Esophagus squamous epithelium (tissue), 5 donors: ENCODE measurements at regions not wholly inside any gene's neighbourhood (a gene's known extent, or its start where the extent isn't known, plus 50 kb on each side); places are given as distances from the start of the nearest gene placed in this dataset.

ENCODE experiments used
- DNase-seq: peaks from one replicate; lab custom pipeline; 2025; lab: John Stamatoyannopoulos, UW
- H3K27ac ChIP-seq, 4 donors: fragments of 200-600 bp; sonication (generic); one replicate each; pipeline ENCODE4 v1.5.1; 2016 to 2019; ENCODE audit warnings: mild to moderate bottlenecking in 1 of 4
- H3K27me3 ChIP-seq, 4 donors: fragments of 200-600 bp; sonication (generic); 1 replicate in 3 of 4; 2 replicates in 1 of 4; pipeline versions ENCODE4 v1.5.1 to v1.6.0; 2017 to 2021; ENCODE audit warnings: antibody characterized with exemption in 1 of 4
- H3K36me3 ChIP-seq, 3 donors: fragments of 200-600 bp; sonication (generic); one replicate each; pipeline ENCODE4 v1.5.1; 2016 to 2019
- H3K4me1 ChIP-seq, 3 donors: fragments of 200-600 bp; sonication (generic); one replicate each; pipeline ENCODE4 v1.5.1; 2017 to 2019
- H3K4me3 ChIP-seq, 4 donors: fragments of 200-600 bp; sonication (generic); 1 replicate in 3 of 4; 2 replicates in 1 of 4; pipeline ENCODE4 v1.5.1; 2016 to 2019; ENCODE audit warnings: mild to moderate bottlenecking in 2 of 4, moderate library complexity in 1 of 4
- H3K9me3 ChIP-seq, 3 donors: fragments of 200-600 bp; sonication (generic); one replicate each; pipeline ENCODE4 v1.5.1; 2016 to 2019
- POLR2A ChIP-seq, 4 donors: fragments of 450-650 bp; IDR thresholded peaks; one replicate each; pipeline ENCODE4 v1.6.1; 2017; ENCODE audit warnings: antibody characterized with exemption in 4 of 4, mild to moderate bottlenecking in 4 of 4, moderate library complexity in 3 of 4
- WGBS, 2 donors: methylation state at CpG; one replicate each; pipeline ENCODE4 v1.1.5; 2018; 5-methylcytosine and 5-hydroxymethylcytosine counted together
- intact Hi-C: fragments of 100-400 bp; cut with DNase I; formaldehyde crosslinking; loops from one replicate; pipeline ENCODE4 v1.15.0; 2022
- TF ChIP-seq, protein P1 (sequence below), 6 experiments: fragments of 450-650 bp in 4 of 6; fragments of 200-600 bp in 2 of 6; sonication (generic) in 2 of 6; IDR thresholded peaks; one replicate each; pipeline ENCODE4 v1.5.1; 2016 to 2019; ENCODE audit warnings: antibody characterized with exemption in 6 of 6, mild to moderate bottlenecking in 4 of 6, moderate library complexity in 4 of 6
- donor health status: DM: yes; HTN: yes; CAD: no.

DNA sequence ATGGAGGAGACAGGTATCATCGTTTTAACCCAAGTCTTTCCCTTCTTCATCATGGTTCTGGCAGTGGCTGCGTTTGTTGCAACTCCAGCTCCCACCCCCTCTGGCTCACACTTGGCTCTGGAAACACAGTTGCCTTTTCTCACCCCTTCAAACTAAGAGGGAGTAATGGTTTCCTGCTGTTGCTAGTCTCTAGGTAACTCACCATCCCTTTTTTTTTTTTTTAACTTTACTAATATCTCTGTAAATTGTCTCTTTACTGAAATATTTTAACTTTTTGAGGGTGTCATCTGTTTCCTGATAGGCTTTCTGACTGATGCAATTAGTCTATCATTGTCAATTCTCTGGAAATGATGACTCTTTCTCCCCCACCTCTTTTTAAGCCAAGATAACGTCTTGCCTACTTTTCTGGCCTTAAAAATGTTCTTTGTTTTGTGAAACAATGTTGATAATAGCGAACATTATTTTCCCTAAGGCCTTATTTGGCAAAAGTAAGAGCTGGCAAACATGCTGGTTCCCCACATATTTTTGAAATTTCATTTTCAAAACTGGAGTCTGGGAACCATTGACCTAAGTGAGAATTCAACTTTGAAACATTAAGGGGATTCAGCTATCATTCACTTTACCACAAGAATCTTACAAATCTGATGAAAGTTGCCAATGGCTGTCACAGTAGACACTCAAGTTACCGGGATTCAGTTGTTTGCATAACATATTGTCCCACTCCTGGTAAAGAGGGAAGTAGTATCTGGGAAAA is 85.3 kb downstream of the LEPR start:
- H3K36me3 ChIP-seq, result no peaks in the 10 kb centered on the region
- H3K4me1 ChIP-seq, result no peaks in the 10 kb centered on the region
- no peak overlapping the region for H3K27ac ChIP-seq
- intact Hi-C loops, result no loop called here
- TF ChIP-seq POLR2A (IDR thresholded peaks at IDR 0.05), result no peak
- TF ChIP-seq, protein P1, sequence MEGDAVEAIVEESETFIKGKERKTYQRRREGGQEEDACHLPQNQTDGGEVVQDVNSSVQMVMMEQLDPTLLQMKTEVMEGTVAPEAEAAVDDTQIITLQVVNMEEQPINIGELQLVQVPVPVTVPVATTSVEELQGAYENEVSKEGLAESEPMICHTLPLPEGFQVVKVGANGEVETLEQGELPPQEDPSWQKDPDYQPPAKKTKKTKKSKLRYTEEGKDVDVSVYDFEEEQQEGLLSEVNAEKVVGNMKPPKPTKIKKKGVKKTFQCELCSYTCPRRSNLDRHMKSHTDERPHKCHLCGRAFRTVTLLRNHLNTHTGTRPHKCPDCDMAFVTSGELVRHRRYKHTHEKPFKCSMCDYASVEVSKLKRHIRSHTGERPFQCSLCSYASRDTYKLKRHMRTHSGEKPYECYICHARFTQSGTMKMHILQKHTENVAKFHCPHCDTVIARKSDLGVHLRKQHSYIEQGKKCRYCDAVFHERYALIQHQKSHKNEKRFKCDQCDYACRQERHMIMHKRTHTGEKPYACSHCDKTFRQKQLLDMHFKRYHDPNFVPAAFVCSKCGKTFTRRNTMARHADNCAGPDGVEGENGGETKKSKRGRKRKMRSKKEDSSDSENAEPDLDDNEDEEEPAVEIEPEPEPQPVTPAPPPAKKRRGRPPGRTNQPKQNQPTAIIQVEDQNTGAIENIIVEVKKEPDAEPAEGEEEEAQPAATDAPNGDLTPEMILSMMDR (IDR thresholded peaks at IDR 0.05), result no peak
- no peaks in the 10 kb centered on the region for H3K9me3 ChIP-seq
- WGBS, 2 donors, result 37 to 46% methylated on average over 5 of the region's 5 CpGs
- DNase-seq, result no peak
- H3K4me3 ChIP-seq, result no peak overlapping the region
- no peaks in the 10 kb centered on the region for H3K27me3 ChIP-seq

DNA sequence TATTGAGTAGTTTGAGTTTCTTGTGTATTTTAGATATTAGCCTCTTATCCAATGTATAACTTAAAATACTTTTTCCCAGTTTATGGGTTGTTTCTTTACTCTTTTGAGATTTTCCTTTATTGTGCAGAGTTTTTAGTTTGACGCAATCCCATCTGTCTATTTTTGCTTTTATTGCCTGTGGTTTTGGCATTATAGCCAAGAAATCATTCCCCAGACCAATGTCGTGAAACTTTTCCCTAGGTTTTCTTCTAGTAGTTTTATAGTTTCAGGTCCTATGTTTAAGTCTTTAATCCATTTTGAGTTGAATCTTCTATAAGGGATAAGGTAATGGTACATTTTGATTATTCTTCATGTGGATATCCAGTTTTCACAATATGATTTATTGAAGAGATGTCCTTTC is 87.6 kb downstream of the LEPR start:
- Histone ChIP-seq H3K36me3 (no peaks in the 10 kb centered on the region), H3K4me3 (no peak overlapping the region), H3K27me3 (no peaks in the 10 kb centered on the region), H3K9me3 (no peaks in the 10 kb centered on the region), H3K27ac (no peak overlapping the region), H3K4me1 (no peaks in the 10 kb centered on the region)
- TF ChIP-seq, protein P1 (IDR thresholded peaks at IDR 0.05), result no peak
- TF ChIP-seq POLR2A (IDR thresholded peaks at IDR 0.05), result no peak
- intact Hi-C loops, result no loop called here
- DNase-seq, result no peak
- 45 to 56% methylated on average over 2 of the region's 2 CpGs for WGBS, 2 donors

GRCh38 chr1:65509912-65510680 is 89.6 kb downstream of the LEPR start:
- intact Hi-C loops, result no loop called here
- H3K9me3 ChIP-seq, result no peaks in the 10 kb centered on the region
- DNase-seq, result no peak
- TF ChIP-seq, protein P1 (IDR thresholded peaks at IDR 0.05), result no peak
- TF ChIP-seq POLR2A (IDR thresholded peaks at IDR 0.05), result no peak
- 67 to 68% methylated on average over 4 to 5 of the region's 5 CpGs for WGBS, 2 donors
- H3K27me3 ChIP-seq, result no peaks in the 10 kb centered on the region
- H3K36me3 ChIP-seq, result no peaks in the 10 kb centered on the region
- no peak overlapping the region for H3K4me3 ChIP-seq
- H3K4me1 ChIP-seq, result no peaks in the 10 kb centered on the region
- H3K27ac ChIP-seq, result no peak overlapping the region

DNA sequence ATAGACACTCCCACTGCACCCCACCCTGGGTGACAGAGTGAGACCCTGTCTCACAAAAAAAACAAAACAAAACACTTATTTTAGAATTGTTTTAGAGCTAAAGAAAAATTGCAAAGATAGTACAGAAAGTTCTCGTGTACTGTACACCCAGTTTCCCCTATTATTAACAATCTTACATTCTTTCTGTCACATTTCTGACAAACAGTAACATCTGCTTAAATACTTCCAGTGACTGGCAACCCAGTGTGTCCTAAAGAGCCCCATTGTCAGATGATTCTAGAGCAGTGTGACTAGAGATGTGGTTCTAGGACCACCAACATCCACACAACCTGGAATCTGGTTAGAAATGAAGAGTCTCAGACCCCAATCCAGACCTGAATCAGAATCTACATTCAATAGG is 90.5 kb downstream of the LEPR start:
- no peaks in the 10 kb centered on the region for H3K36me3 ChIP-seq
- no peak overlapping the region for H3K4me3 ChIP-seq
- intact Hi-C loops, result no loop called here
- H3K9me3 ChIP-seq, result no peaks in the 10 kb centered on the region
- DNase-seq, result no peak
- H3K27ac ChIP-seq, result no peak overlapping the region
- no peak for TF ChIP-seq POLR2A (IDR thresholded peaks at IDR 0.05)
- TF ChIP-seq, protein P1 (IDR thresholded peaks at IDR 0.05), result no peak
- WGBS, 2 donors, result 63 to 77% methylated on average over 1 of the region's 1 CpG
- no peaks in the 10 kb centered on the region for H3K27me3 ChIP-seq
- no peaks in the 10 kb centered on the region for H3K4me1 ChIP-seq

- H3K4me3 ChIP-seq, result no peak overlapping the region
- no peak for DNase-seq
- TF ChIP-seq, protein P1 (IDR thresholded peaks at IDR 0.05), result no peak
- no peak for TF ChIP-seq POLR2A (IDR thresholded peaks at IDR 0.05)
- H3K36me3 ChIP-seq, result no peaks in the 10 kb centered on the region
- no peaks in the 10 kb centered on the region for H3K9me3 ChIP-seq
- no peak overlapping the region for H3K27ac ChIP-seq
- H3K4me1 ChIP-seq, result no peaks in the 10 kb centered on the region
- WGBS, 2 donors, result 22 to 31% methylated on average over 2 of the region's 4 CpGs
- H3K27me3 ChIP-seq, result no peaks in the 10 kb centered on the region
- intact Hi-C loops, result no loop called here
Observed at GRCh38 chr1:65512383-65512782, 91.9 kb downstream of the LEPR start.
